ENCODE measurements at regions not wholly inside any gene's neighbourhood (a gene's known extent, or its start where the extent isn't known, plus 50 kb on each side); places are given as distances from the start of the nearest gene placed in this dataset.

DNA sequence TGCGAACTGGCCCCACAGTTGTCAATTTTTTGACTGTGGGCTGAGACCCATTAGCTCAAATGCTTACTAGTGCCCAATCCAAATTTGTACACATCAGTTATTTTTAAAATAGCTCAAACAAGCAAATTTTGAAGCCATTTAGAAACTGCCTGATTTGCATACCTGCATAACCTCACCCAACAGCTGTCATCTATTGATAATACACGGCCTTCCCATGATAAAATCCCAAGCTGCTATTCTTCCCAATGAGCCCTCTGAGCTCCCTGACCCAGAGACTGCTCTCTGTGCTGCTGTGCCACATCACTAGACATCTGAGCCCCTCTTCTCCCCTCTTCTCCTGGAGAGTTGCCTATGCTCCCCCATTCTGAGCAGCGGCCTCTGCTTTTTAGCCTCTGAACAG is 140.5 kb upstream of the EEF1E1 start:
- Mint-ChIP-seq H3K4me3 (no peak overlapping the region), H3K9me3 (no peaks in the 10 kb centered on the region; a peak in 1 of 5 replicates), H3K27me3 (ENCODE audit: low read depth) (no peaks in the 10 kb centered on the region; the same call in 1 of the 2 replicates), H3K36me3 (ENCODE audit: insufficient read depth in 1 of 3, low read depth in 3 of 3) (no peaks in the 10 kb centered on the region), H3K27ac (no peak overlapping the region; a peak in 1 of 7 replicates), H3K4me1 (peaks cover 20 to 25% of the 10 kb centered on the region in 2 experiments)
- H3K23me2 ChIP-seq (ENCODE audit: insufficient read length, low read depth, low read length, poor library complexity, severe bottlenecking), result no peaks in the 10 kb centered on the region
- H3K27ac ChIP-seq (ENCODE audit: insufficient read length, low read depth, low read length), result no peak overlapping the region
- H2BK15ac ChIP-seq (ENCODE audit: low read depth, low read length), result no peak overlapping the region
- H2AFZ ChIP-seq (ENCODE audit: low read length), result no peak overlapping the region
- H4K91ac ChIP-seq (ENCODE audit: insufficient read length, low read depth, low read length), result no peak overlapping the region
- no peaks in the 10 kb centered on the region for H3K79me1 ChIP-seq (ENCODE audit: insufficient read depth, low read depth, low read length, poor library complexity, severe bottlenecking)
- H3K23ac ChIP-seq (ENCODE audit: insufficient read length, low read depth, low read length), result no peak overlapping the region
- no peak for DNase-seq
- no peak for TF ChIP-seq CTCF (conservative IDR thresholded peaks at IDR 0.05)
- H3K27me3 ChIP-seq (ENCODE audit: insufficient read depth, low read length), result no peaks in the 10 kb centered on the region
- H3K4ac ChIP-seq (ENCODE audit: low read depth, low read length), result no peak overlapping the region
- H3K4me1 ChIP-seq (ENCODE audit: insufficient read depth, low read length), result no peaks in the 10 kb centered on the region; the same call in 1 of the 2 replicates
- H3K56ac ChIP-seq (ENCODE audit: insufficient read length, low read depth, low read length), result no peak overlapping the region
- no peaks in the 10 kb centered on the region for H4K20me1 ChIP-seq (ENCODE audit: control insufficient read depth, insufficient read depth, insufficient read length)
- no CpG with 5 or more reads among the region's 3 CpGs for WGBS (ENCODE audit: extremely low coverage, insufficient read length, low lambda C conversion rate)
- no peak overlapping the region for H2BK5ac ChIP-seq (ENCODE audit: insufficient read length, low read length)
- no peak overlapping the region for H3T11ph ChIP-seq (ENCODE audit: low read length)
- no peak overlapping the region for H2BK20ac ChIP-seq (ENCODE audit: low read depth, low read length, poor library complexity, severe bottlenecking)
- no peaks in the 10 kb centered on the region for H3K9me3 ChIP-seq (ENCODE audit: control insufficient read depth, low read depth, low read length)
- H2BK120ac ChIP-seq (ENCODE audit: low read depth, low read length, poor library complexity, severe bottlenecking), result no peak overlapping the region
- H3K14ac ChIP-seq (ENCODE audit: insufficient read depth, low read length), result no peak overlapping the region
- H3K18ac ChIP-seq (ENCODE audit: insufficient read length, low read depth, low read length), result no peak overlapping the region
- no peak overlapping the region for H3K9ac ChIP-seq (ENCODE audit: extremely low read depth, insufficient read length, low read length)
- H4K5ac ChIP-seq (ENCODE audit: insufficient read length, low read depth, low read length), result no peak overlapping the region
- H2BK12ac ChIP-seq (ENCODE audit: insufficient read length, low read depth, low read length), result no peak overlapping the region
- no peaks in the 10 kb centered on the region for H3K79me2 ChIP-seq (ENCODE audit: insufficient read depth, low read length)
- H3K4me2 ChIP-seq (ENCODE audit: insufficient read depth, insufficient read length, low read length), result no peak overlapping the region
- no peak overlapping the region for H4K8ac ChIP-seq (replicated peaks; ENCODE audit: insufficient read length, low read depth, low read length)
- no peak overlapping the region for H2AK5ac ChIP-seq (ENCODE audit: insufficient read length, low read length)

All from H9 (cell line).